B cell (primary cell): ENCODE measurements at regions not wholly inside any gene's neighbourhood (a gene's known extent, or its start where the extent isn't known, plus 50 kb on each side); places are given as distances from the start of the nearest gene placed in this dataset.

Experiments used
- ATAC-seq: fragments of 200-7000 bp; cut with Tn5 transposase; one replicate; pipeline ENCODE4 v1.10.0; 2021; ENCODE audit warnings: low read depth, mild to moderate bottlenecking, moderate number of reproducible peaks, moderate library complexity
- CTCF ChIA-PET: fragments of 350-600 bp; sonication (Branson Sonifier 250); formaldehyde crosslinking; loops from one replicate; lab custom pipeline; 2021; ENCODE audit warnings: antibody characterized with exemption, inconsistent platforms; lab: Charles Lee
- POLR2A ChIA-PET: fragments of 350-600 bp; sonication (Branson Sonifier 250); formaldehyde crosslinking; loops from one replicate; lab custom pipeline; 2021; ENCODE audit warnings: antibody characterized with exemption; lab: Charles Lee
- DNase-seq: peaks from one replicate; pipeline ENCODE4 v3.0.0; 2013
- H2AFZ ChIP-seq: 2 replicates; pipeline ENCODE4 v1.6.1; 2012; ENCODE audit warnings: mild to moderate bottlenecking, low read depth, low read length; ENCODE audit not compliant: insufficient read depth, poor library complexity, severe bottlenecking
- H3K27ac ChIP-seq, 2 donors: 1 replicate in 1 of 2; 2 replicates in 1 of 2; pipeline ENCODE4 v1.5.1; 2012 to 2013; ENCODE audit warnings: low read length in 2 of 2, mild to moderate bottlenecking in 2 of 2, moderate library complexity in 1 of 2
- H3K27me3 ChIP-seq, 4 experiments: fragments of 200-600 bp in 1 of 4; sonication (generic) in 1 of 4; replicated peaks in 1 of 4; 1 replicate in 2 of 4; 2 replicates in 2 of 4; pipeline versions ENCODE4 v1.6.1 to v1.7.0; 2013 to 2016; ENCODE audit warnings: low read length in 3 of 4, mild to moderate bottlenecking in 2 of 4, mixed read lengths in 1 of 4, moderate library complexity in 1 of 4; ENCODE audit not compliant: insufficient read depth in 4 of 4, control insufficient read depth in 3 of 4; ENCODE audit errors: control extremely low read depth in 1 of 4
- H3K36me3 ChIP-seq, 2 experiments: replicated peaks in 1 of 2; 1 replicate in 1 of 2; 2 replicates in 1 of 2; pipeline versions ENCODE4 v1.6.1 to v1.7.1; 2013; ENCODE audit warnings: low read length in 1 of 2; ENCODE audit not compliant: insufficient read depth in 2 of 2, control insufficient read depth in 1 of 2; ENCODE audit errors: control extremely low read depth in 1 of 2, extremely low read depth in 1 of 2
- H3K4me1 ChIP-seq, 2 donors: fragments of 200-600 bp in 1 of 2; sonication (generic) in 1 of 2; 1 replicate in 1 of 2; 2 replicates in 1 of 2; pipeline versions ENCODE4 v1.5.1 to v1.6.1; 2013 to 2017; ENCODE audit warnings: low read length in 2 of 2; ENCODE audit not compliant: control insufficient read depth in 2 of 2, insufficient read depth in 2 of 2
- H3K4me2 ChIP-seq: replicated peaks from 2 replicates; pipeline ENCODE3; 2012; ENCODE audit warnings: mild to moderate bottlenecking, low read depth, low read length; ENCODE audit not compliant: poor library complexity, severe bottlenecking
- H3K4me3 ChIP-seq, 5 experiments: fragments of 200-600 bp in 1 of 5; sonication (generic) in 1 of 5; 1 replicate in 3 of 5; 2 replicates in 2 of 5; pipeline versions ENCODE4 v1.5.1 to v1.7.0; 2011 to 2016; ENCODE audit warnings: low read length in 4 of 5, mild to moderate bottlenecking in 4 of 5, low read depth in 2 of 5, control low read depth in 1 of 5, moderate library complexity in 1 of 5; ENCODE audit not compliant: insufficient read depth in 1 of 5; ENCODE audit errors: control extremely low read depth in 1 of 5, extremely low read depth in 1 of 5
- H3K79me2 ChIP-seq: fragments of 200-600 bp; sonication (generic); one replicate; pipeline ENCODE4 v1.6.0; 2016; ENCODE audit warnings: low read length; ENCODE audit not compliant: control insufficient read depth, insufficient read depth
- H3K9ac ChIP-seq: fragments of 200-600 bp; sonication (generic); 2 replicates; pipeline ENCODE4 v1.6.1; 2017; ENCODE audit warnings: mild to moderate bottlenecking, low read length, moderate library complexity
- H3K9me3 ChIP-seq, 3 donors: one replicate each; pipeline versions ENCODE4 v1.6.1 to v1.7.1; 2013; ENCODE audit warnings: low read length in 2 of 3; ENCODE audit not compliant: control insufficient read depth in 2 of 3, insufficient read depth in 1 of 3; ENCODE audit errors: control extremely low read depth in 1 of 3
- H4K20me1 ChIP-seq: 2 replicates; pipeline ENCODE4 v1.6.0; 2012; ENCODE audit warnings: mild to moderate bottlenecking, low read length; ENCODE audit not compliant: insufficient read depth, control insufficient read depth, poor library complexity, severe bottlenecking
- H3K27ac Mint-ChIP-seq: one replicate; pipeline ENCODE4 v1.8.0; 2021; ENCODE audit warnings: mixed read lengths
- H3K27me3 Mint-ChIP-seq: one replicate; pipeline ENCODE4 v1.8.0; 2021; ENCODE audit warnings: mixed read lengths
- H3K4me1 Mint-ChIP-seq: one replicate; pipeline ENCODE4 v1.8.0; 2021; ENCODE audit warnings: mixed read lengths
- H3K4me3 Mint-ChIP-seq: one replicate; pipeline ENCODE4 v1.8.0; 2021; ENCODE audit warnings: mixed read lengths
- H3K9me3 Mint-ChIP-seq: one replicate; pipeline ENCODE4 v1.8.0; 2022; ENCODE audit warnings: mixed read lengths; ENCODE audit not compliant: insufficient read depth
- EZH2 ChIP-seq: IDR thresholded peaks from 2 replicates; pipeline ENCODE4 v1.6.1; 2012; ENCODE audit warnings: borderline replicate concordance, low read depth, mild to moderate bottlenecking, moderate library complexity, low read length; ENCODE audit not compliant: insufficient read depth, poor library complexity, severe bottlenecking
- WGBS: methylation state at CpG from one replicate; pipeline ENCODE4 v1.1.5; 2013; ENCODE audit warnings: missing lambda C conversion rate; ENCODE audit not compliant: insufficient coverage; 5-methylcytosine and 5-hydroxymethylcytosine counted together
- intact Hi-C: fragments of 100-400 bp; cut with micrococcal nuclease; formaldehyde crosslinking; loops from one replicate; pipeline ENCODE4 v1.10.0; 2022
- TF ChIP-seq, protein P1 (sequence below): fragments of 200-600 bp; IDR thresholded peaks from one replicate; pipeline ENCODE4 v1.8.0; 2022; ENCODE audit warnings: antibody characterized with exemption, mild to moderate bottlenecking

DNA sequence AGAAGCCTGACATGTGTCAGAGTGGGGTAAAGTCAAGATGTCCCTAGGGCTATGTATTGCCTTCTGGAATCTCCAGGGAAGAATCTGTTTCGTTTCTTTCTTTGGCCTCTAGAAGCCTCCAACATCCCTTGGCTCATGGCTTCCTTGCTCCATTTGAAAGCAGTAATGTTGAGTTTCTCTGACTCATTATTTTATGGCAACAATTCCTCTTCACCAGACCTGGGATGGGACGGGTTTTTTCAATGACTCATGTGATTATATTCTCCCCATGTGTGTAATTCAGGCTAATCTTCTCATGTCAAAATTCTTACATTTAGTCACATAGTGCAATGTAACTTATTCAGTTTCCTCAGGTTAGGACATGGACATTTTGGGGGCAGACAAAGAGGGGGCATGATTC lies 1038.6 kb downstream of the CBLN2 start:
- Histone ChIP-seq H4K20me1 (no peaks in the 10 kb centered on the region), H3K9ac (no peak overlapping the region), H3K27ac (no peak overlapping the region), H3K4me1 (no peaks in the 10 kb centered on the region), H3K4me3 (no peak overlapping the region), H3K27me3 (no peaks in the 10 kb centered on the region), H3K79me2 (no peaks in the 10 kb centered on the region), H3K9me3 (no peaks in the 10 kb centered on the region), H2AFZ (no peak overlapping the region), H3K4me2 (no peak overlapping the region), H3K36me3 (no peaks in the 10 kb centered on the region)
- Mint-ChIP-seq H3K27ac (no peak overlapping the region), H3K4me3 (no peak overlapping the region), H3K9me3 (peaks cover 2% of the 10 kb centered on the region), H3K27me3 (no peaks in the 10 kb centered on the region), H3K4me1 (no peaks in the 10 kb centered on the region)
- TF ChIP-seq, protein P1, sequence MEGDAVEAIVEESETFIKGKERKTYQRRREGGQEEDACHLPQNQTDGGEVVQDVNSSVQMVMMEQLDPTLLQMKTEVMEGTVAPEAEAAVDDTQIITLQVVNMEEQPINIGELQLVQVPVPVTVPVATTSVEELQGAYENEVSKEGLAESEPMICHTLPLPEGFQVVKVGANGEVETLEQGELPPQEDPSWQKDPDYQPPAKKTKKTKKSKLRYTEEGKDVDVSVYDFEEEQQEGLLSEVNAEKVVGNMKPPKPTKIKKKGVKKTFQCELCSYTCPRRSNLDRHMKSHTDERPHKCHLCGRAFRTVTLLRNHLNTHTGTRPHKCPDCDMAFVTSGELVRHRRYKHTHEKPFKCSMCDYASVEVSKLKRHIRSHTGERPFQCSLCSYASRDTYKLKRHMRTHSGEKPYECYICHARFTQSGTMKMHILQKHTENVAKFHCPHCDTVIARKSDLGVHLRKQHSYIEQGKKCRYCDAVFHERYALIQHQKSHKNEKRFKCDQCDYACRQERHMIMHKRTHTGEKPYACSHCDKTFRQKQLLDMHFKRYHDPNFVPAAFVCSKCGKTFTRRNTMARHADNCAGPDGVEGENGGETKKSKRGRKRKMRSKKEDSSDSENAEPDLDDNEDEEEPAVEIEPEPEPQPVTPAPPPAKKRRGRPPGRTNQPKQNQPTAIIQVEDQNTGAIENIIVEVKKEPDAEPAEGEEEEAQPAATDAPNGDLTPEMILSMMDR, result no peak
- TF ChIP-seq EZH2, result no peak
- WGBS, result 50% methylated on average over 1 of the region's 2 CpGs
- CTCF ChIA-PET, result no interaction called here
- POLR2A ChIA-PET, result no interaction called here
- no peak for DNase-seq
- intact Hi-C loops, result no loop called here
- ATAC-seq, result no peak

DNA sequence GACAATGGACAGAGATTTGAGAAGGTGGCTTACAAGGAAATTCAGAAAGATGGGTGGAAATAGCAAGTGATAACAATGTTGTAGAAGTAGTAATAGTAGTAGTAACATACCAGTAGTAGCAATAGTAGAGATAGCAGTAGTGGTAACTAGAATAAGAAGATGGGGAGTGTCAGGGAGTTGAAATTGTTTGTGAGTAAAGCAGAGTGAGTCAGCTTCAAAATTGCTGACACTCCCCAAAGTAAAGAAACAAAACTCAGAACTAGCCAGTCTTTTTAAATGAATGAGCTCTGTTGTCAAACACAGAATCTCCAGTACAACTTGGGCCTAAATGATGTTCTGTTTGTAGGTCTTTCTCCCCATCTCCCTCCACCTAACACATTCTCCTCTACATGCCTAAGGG lies 1040.9 kb downstream of the CBLN2 start:
- no peak for DNase-seq
- TF ChIP-seq EZH2, result no peak
- TF ChIP-seq, protein P1, result no peak
- no peaks in the 10 kb centered on the region for H3K4me1 ChIP-seq

More for the DNA sequence above, 1040.9 kb downstream of the CBLN2 start:
- H4K20me1 ChIP-seq, result no peaks in the 10 kb centered on the region
- no peak overlapping the region for H3K4me3 ChIP-seq
- CTCF ChIA-PET, result no interaction called here
- Mint-ChIP-seq H3K4me1 (no peaks in the 10 kb centered on the region), H3K4me3 (no peak overlapping the region), H3K27ac (no peak overlapping the region), H3K9me3 (peaks cover 2% of the 10 kb centered on the region), H3K27me3 (no peaks in the 10 kb centered on the region)
- no peak overlapping the region for H3K4me2 ChIP-seq
- POLR2A ChIA-PET, result no interaction called here
- H3K9me3 ChIP-seq, result peaks cover 0 to 3% (median 0%) of the 10 kb centered on the region in 3 donors
- H3K36me3 ChIP-seq, result no peaks in the 10 kb centered on the region
- H3K27ac ChIP-seq, result no peak overlapping the region
- H2AFZ ChIP-seq, result no peak overlapping the region
- intact Hi-C loops, result no loop called here
- H3K27me3 ChIP-seq, result no peaks in the 10 kb centered on the region
- no peak overlapping the region for H3K9ac ChIP-seq
- no peak for ATAC-seq
- H3K79me2 ChIP-seq, result no peaks in the 10 kb centered on the region
